GM10266 (cell line): ENCODE measurements at regions not wholly inside any gene's neighbourhood (a gene's known extent, or its start where the extent isn't known, plus 50 kb on each side); places are given as distances from the start of the nearest gene placed in this dataset.

ENCODE experiments used
- DNase-seq: peaks from one replicate; pipeline ENCODE4 v3.0.0; 2012; ENCODE audit errors: extremely low spot score
- CTCF ChIP-seq: IDR thresholded peaks from 2 replicates; pipeline ENCODE4 v1.5.1; 2012; ENCODE audit warnings: mild to moderate bottlenecking, low read depth; ENCODE audit not compliant: control insufficient read depth, insufficient read depth; ENCODE audit errors: missing control alignments

- TF ChIP-seq CTCF = no peak
- no peak for DNase-seq
These were observed 87.7 kb downstream of the UTP18 start for GRCh38 chr17:51347851-51348584.

DNA sequence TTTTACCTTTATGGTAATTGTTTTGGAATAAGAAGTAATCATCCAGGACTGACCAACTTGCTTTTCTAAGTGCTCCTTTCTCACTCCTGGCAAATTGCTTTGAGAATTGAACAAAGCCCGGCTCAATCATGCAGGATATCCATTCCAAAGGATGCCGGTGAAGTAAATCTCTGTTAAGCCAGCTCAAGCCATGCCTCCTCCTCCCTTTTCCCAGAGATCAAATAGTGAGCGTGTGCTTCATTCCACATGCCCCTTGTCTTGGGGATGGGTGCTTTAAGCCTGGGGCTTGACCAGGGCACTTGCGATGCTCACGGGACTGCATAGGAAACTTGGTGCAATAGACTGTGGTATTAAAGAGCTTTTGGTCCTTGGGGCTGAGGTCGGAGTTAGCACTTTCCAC, 90.7 kb downstream of the UTP18 start:
- TF ChIP-seq CTCF = no peak

DNA sequence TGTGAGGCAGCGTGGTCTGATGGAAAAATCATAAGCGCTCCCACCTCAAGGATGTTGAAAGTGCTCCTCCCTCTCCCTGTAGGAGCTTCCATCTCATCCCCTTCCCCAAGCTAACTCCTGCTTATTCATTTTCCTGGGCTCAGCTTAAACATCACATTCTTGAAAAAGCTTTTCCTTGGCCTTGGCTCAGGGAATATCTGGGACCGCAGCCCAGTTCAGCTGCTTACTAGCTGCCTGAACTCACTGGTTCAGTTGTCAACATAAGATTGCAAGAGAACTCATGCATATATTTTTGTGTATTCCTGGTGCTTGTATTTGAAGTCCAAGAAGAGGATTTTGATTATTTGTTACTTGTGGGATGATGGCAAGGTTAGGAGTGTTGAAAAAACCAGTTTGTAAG, 91.5 kb downstream of the UTP18 start:
- no peak for TF ChIP-seq CTCF
- DNase-seq = no peak

More for the DNA sequence above, 90.7 kb downstream of the UTP18 start:
- no peak for DNase-seq

- no peak for DNase-seq
These were observed 92.5 kb downstream of the UTP18 start for GRCh38 chr17:51352798-51353197.

GRCh38 chr17:51353296-51353695, 93.0 kb downstream of the UTP18 start:
- TF ChIP-seq CTCF = no peak
- DNase-seq = no peak

More at GRCh38 chr17:51352798-51353197, 92.5 kb downstream of the UTP18 start:
- TF ChIP-seq CTCF = no peak

DNA sequence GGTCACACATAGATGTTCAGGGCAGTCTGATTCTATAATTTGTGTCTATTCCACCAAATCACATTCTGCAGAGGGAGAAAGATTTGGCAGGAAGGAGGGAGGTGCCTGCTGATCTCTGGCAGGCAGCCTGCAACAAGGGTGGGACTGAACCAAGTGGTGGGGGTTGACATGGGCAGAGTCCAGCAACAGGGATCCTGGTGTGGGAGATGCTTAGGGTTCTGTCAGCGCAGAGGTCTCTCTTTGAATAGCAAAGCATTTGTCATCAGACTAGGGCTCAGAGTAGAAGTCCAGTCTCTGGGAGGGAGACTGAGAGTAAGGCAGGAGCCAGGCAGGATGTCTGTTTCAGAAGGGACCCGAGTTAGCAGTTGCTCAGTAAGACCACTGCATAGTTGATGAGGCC, 94.6 kb downstream of the UTP18 start:
- no peak for DNase-seq

More for the DNA sequence above, 94.6 kb downstream of the UTP18 start:
- TF ChIP-seq CTCF = no peak
